GM19467 (cell line): ENCODE measurements at regions not wholly inside any gene's neighbourhood (a gene's known extent, or its start where the extent isn't known, plus 50 kb on each side); places are given as distances from the start of the nearest gene placed in this dataset.
A peak's percentile ranks its signal among the peaks of the same experiment; 100 is the strongest.

Experiments used
- ATAC-seq: cut with Tn5 transposase; IDR thresholded peaks from one replicate; pipeline ENCODE4 v1.9.1; 2021; ENCODE audit warnings: mild to moderate bottlenecking, moderate library complexity; ENCODE audit not compliant: unreplicated experiment

DNA sequence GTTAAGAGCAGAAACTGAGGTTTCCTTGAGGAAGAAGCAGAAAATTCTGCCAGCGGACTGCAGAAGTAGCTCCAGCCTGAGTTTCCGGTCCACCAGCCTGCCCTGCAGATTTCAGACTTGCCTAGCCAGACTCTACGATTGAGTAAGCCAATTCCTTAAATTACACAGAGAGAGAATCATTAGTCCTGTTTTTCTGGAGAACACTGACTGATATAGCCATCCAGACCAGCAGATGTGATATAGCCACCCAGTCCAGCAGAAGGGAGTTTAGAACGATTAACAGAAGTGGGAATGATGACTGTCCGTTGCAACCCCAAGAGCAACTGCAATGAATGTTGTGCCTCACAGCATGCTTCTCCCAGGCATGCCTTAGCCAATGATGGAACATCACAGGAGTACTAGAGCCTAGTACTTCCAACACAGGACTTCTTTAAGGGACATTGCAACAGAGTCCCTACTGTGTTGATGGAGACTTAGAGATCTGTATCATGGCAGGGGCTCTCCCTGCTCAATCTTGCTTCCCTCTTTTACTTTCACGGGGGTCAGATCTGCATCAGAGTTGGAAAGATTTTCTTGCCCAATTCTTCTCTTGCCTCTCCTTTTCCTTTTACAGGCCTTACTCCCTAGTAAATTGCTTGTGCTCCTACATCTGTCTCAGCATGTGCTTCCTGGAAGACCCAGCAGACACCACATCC, 264.6 kb upstream of the CLNK start:
- no peak for ATAC-seq

- ATAC-seq, result no peak
Observed at GRCh38 chr4:10947898-10948297, 263.3 kb upstream of the CLNK start.

DNA sequence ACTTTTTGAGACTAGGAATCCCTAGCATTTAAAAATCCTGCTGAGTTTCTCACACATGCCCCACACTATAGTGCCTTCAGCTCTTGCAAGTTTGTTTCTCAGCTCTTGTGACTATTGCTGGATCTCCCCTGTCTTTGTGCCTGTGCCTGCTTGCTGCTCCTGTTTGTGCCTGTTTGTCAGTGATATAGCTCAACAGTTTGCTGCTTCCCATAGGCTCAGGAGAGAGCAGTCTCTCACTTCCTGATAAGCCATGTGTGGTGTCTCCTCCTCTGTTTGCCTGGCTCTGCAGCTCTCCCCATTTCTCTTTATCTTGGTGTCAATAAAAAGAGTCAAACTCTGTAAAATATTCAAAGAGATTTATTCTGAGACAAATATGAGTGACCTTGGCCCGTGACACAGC, 259.8 kb upstream of the CLNK start:
- no peak for ATAC-seq

DNA sequence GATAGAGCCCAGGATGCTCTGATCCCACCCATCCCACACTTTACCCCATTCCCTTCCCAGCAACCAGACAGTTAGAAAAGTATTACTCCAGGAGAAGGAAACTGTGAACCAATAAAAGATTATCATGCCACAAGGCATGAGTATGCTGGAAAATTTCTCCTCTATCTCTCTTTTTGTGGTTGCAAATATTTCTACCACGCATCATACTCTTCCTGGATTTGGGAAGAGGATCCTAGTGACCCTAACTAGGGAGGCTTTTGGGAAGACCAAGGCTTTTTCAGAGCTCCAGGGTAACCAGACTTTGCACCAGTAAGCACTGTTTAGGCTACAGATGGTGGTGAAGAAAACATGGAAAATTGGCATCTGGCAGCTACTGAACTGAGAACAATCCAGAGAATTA, 257.6 kb upstream of the CLNK start:
- no peak for ATAC-seq

DNA sequence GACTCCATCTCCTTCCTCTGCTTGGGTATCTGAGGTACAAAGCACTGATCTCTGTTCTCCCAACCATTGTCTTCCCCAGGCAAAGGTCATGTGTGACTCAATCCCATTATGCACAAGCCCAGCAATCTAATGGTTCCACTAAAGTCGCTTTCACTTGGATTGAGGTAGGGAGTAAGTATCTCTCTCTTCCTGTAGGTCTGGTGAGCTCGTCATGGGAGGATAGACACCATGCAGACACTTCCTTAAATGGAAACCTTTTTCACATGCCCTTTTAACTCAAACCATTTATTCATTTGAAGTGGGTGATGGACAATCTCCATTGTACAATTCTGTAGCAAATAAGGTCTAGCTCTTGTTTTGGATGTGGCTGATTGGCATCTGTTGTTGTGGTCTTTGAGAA, 245.2 kb upstream of the CLNK start:
- no peak for ATAC-seq

- ATAC-seq, result no peak
Observed at GRCh38 chr4:10925996-10926395, 241.4 kb upstream of the CLNK start.

DNA sequence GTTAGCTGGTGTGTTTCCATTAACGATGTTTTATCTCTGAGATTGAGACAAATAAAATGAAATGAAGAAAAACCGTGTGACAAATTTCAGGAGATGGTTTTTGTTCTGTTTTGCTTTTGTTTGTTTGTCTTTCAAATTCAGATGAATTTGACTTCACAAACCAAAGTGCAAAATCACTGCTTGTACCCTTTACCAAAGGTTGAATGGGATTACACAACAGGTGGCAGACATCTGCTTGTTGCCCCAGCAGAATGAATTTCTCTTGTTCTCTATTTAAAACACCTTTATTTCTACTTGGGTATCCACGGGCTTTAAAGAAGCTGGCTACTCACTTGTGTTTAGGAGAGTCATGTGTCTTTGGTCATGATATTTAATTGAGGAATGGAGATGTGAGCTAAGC, 239.7 kb upstream of the CLNK start:
- no peak for ATAC-seq

DNA sequence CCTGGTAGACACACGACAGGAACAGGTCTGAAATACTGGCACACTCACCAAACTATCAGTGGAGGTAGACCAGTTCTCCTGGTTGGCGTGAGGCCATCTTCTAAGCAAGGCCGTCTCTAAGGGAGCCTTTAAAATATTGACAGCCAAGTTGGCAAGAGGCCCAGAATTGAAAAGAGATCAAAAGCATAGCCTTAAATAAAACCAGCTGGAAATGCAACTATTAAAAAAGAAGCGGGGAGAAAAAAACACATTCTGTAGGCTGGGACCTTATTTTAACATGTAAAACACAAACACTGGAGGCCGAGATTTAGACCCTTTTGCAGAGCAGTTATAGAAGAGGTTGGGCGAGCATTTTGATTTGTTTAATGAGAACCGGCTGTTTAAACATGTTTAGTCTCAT, 233.0 kb upstream of the CLNK start:
- no peak for ATAC-seq

DNA sequence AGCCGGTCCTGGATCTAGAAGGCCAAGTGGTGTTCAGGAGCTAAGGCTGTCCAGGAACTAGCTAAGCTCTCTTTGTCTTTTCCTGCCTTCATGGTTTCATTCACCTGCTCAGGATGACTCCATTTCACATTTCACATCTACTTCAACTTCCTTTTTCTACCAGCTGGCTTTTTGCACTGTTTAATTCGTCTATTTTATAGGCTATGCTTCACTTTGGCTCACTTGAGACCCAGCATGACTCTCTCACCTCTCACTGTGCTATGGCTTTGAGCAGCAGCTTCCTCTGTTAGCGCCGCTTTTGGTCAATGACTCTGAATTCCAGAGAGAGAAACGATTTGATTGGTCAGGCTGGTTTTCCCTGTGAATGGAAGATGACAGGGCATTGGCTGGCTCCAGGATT, 213.5 kb upstream of the CLNK start:
- ATAC-seq, result no peak

GRCh38 chr4:10897076-10897475, 212.5 kb upstream of the CLNK start:
- ATAC-seq, result no peak

- no peak for ATAC-seq
Observed at GRCh38 chr4:10893395-10893794, 208.8 kb upstream of the CLNK start.

DNA sequence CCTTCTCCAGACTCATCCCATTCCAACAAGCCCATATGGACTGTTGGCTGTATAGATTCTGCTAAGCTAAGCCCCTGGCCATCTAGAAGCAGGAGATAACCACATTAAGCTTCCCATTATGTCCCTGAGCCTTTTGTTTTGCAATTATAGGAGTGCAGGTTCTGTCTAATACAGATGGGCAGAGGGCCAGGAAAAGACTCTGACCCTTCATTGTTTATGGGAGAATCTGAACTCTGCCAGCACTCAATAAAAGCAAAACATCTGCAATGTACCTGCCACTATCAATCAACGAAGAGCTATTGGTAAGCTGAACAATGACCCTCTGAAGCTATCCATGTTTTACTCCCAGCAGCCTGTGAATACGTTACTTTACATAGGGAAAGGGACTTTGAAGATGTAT, 207.3 kb upstream of the CLNK start:
- ATAC-seq, result no peak

DNA sequence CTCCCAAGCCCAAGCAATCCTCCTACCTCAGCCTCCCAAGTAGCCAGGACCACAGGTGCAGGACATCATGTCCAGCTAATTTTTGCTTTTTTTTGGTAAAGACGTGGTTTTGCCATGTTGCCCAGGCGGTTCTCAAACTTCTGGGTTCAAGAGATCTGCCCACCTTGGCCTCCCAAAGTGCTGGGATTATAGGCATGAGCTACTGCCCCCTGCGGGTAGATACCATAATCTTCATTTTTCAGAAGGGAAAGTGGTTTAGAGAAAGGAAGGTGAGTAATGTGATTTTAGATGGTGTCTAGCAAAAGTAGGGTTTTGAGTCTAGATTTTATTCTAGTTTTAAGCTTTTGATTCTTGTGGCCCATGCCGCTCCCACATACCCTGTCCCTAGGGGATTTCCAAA, 205.3 kb upstream of the CLNK start:
- no peak for ATAC-seq

DNA sequence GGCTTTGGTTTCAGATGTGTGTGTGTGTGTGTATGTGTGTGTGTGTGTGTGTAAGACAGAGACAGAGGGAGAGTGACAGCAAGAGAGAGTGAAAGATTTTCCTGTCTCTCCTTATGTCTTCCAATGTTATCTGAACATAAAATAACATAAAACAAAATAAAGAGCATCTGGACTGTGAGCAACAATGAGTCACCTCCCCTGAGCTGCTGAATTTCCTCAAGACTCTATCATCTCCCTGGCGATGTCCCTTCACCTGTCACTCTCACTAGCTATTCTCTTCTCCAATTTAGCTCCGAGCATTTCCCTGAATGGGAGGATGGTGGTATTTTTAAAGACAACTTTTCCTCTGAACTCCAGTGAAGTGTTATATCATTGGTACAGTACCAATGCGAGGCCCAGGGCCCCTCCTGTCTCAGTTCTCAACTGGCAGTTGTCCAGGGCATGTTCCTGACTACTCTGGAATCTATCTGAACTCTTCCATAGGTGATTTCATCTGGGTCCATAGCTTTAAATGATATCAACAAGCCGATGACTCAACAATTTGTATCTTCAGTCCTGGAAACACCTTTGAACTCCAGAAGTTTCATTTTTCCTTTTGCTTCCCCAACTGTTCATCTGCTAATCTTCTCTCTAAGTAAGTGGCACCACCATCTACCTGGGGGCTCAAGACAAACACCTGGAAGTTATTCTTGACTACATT, 195.0 kb upstream of the CLNK start:
- no peak for ATAC-seq

DNA sequence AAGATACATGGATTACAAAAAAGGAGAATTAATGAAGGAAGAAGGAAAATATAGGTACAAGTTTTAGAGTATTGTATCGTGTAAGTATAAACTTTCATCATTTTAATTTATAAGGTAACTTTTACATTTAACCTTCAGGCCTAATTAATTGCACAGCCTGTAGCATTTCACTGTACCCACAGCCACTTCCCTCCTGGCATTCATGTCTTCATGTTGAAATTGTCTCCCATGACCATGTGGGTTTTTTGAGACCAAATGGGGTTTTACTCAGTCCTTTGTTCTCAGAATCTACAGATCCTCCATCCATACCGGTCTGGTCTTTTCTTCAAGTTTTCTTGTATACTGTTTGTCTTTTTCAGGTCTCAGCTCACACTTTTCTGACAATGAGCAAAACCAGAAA, 194.3 kb upstream of the CLNK start:
- no peak for ATAC-seq

GRCh38 chr4:10877076-10877475, 192.5 kb upstream of the CLNK start:
- no peak for ATAC-seq

DNA sequence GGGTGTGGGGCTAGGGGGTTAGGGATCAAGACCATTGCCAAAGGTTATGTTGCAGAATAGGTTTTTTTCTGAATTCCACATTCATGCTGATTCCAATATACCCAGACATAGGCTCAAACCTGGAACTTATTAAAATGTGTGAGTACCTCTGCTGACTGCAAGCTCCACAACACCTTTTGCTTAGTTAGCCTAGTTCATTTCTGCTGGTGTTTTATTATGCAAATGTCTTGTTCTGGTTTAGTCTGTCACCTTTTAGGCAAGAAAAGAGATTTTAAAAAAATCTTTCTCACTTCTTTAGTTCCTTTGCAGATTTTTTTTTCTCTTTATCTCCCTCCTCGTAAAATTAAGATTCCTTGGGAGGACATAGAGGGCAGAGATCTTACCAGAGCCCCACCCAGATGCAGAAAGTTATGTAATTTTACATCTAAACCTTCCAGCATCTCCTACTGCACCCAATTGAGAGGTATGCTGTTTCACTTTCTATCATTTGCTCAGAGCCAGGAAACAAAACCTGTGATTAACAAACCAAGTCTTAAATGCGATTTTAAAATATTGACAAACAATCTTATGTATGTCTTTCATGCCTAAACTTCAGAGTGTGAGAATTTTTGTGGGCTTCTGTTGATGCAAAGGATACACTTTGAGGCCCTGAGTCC, 190.7 kb upstream of the CLNK start:
- no peak for ATAC-seq

DNA sequence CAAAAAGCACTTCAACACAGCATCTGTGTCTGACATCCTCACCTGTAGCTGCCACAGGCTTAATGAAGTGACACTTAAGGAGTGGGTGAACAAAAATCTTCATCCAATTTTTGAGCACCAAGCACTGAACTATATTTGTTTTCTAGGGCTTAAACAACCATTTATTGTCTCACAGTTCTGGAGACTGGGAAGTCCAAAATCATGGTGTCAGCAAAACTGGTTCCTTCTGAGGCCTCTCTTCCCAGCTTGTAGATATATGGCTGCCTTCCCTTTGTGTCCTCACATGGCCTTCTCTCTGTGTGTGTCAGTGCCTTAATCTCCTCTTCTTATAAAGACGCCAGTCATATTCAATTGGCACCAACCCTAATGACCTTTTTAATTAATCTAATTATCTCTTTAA, 189.2 kb upstream of the CLNK start:
- ATAC-seq, result no peak

DNA sequence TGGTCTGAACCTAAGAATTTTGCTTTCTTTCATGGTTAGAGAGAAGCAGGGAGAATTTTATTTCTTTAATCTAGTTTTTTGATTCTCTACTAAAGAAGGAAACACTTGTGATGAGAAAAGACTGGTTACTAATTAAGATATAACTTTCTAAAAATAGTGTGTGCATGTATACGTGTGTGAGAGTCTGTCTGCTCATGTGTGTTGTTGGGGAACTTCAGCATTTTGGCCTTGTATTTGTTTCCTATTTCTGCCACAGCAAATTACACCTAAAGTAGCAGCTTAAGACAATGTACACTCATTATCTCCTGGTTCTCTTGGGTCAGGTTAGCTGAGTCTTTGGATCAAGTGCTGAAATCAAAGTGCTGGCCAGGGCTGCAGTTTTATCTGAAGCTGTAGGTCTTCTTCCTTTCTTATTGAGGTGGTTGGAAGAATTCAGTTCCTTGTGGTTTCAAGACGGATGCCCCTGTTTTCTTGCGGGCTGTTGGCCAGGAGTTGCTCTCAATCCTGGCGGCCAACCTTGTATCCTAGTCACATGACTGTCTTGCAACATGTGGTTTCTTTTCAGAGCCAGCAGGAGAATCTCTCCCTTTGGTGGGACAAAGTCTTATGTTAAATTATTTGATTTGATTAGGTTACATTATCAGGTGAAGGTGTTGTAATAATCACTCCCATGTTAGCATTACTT, 188.4 kb upstream of the CLNK start:
- peak; percentile 41 for ATAC-seq

- no peak for ATAC-seq
Observed at GRCh38 chr4:10866666-10867065, 182.1 kb upstream of the CLNK start.

DNA sequence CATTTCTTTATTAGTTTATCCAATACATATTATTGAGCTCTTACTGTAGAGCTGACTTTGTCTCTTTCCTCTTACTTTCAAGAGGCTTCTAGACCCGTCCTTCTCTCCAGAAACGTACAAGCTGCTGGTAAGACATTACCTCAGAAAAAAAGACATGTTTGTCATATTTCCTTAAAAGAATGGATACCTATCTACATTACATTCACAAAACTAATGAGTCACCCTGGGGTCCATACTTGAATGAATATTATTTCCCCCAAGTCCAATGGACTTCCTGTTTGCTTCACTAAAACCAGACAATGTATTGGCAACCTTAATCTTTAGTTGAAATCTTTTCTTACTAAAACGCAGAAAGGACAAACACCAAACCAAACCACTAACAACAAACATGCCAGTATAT, 176.5 kb upstream of the CLNK start:
- no peak for ATAC-seq

- no peak for ATAC-seq
Observed at GRCh38 chr4:10856271-10856782, 171.8 kb upstream of the CLNK start.
